ENCODE measurements at regions not wholly inside any gene's neighbourhood (a gene's known extent, or its start where the extent isn't known, plus 50 kb on each side); places are given as distances from the start of the nearest gene placed in this dataset.

- TF ChIP-seq MAFK (IDR thresholded peaks at IDR 0.05; ENCODE audit: low read depth, low read length) (no peak), EZH2 (IDR thresholded peaks at IDR 0.05; ENCODE audit: low read depth, low read length, severe bottlenecking) (no peak), EP300 (IDR thresholded peaks at IDR 0.05; ENCODE audit: borderline replicate concordance in 1 of 2, low read depth in 2 of 2, low read length in 2 of 2) (no peak), HDAC6 (IDR thresholded peaks at IDR 0.05; ENCODE audit: low read depth, low read length) (no peak)
- TF ChIP-seq, protein P1, sequence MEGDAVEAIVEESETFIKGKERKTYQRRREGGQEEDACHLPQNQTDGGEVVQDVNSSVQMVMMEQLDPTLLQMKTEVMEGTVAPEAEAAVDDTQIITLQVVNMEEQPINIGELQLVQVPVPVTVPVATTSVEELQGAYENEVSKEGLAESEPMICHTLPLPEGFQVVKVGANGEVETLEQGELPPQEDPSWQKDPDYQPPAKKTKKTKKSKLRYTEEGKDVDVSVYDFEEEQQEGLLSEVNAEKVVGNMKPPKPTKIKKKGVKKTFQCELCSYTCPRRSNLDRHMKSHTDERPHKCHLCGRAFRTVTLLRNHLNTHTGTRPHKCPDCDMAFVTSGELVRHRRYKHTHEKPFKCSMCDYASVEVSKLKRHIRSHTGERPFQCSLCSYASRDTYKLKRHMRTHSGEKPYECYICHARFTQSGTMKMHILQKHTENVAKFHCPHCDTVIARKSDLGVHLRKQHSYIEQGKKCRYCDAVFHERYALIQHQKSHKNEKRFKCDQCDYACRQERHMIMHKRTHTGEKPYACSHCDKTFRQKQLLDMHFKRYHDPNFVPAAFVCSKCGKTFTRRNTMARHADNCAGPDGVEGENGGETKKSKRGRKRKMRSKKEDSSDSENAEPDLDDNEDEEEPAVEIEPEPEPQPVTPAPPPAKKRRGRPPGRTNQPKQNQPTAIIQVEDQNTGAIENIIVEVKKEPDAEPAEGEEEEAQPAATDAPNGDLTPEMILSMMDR (IDR thresholded peaks at IDR 0.05; ENCODE audit: control extremely low read depth in 1 of 3, insufficient read depth in 1 of 3, low read depth in 1 of 3, low read length in 3 of 3): no peak
Measured at GRCh38 chr18:40346146-40346545, 1608.9 kb upstream of the PIK3C3 start.

Measured in H1 (cell line).